Suprapubic skin (tissue), 4 donors: ENCODE measurements at regions not wholly inside any gene's neighbourhood (a gene's known extent, or its start where the extent isn't known, plus 50 kb on each side); places are given as distances from the start of the nearest gene placed in this dataset.

Experiments
- CTCF ChIP-seq, 2 donors: fragments of 200-600 bp in 1 of 2; fragments of 450-650 bp in 1 of 2; sonication (generic) in 1 of 2; IDR thresholded peaks; one replicate each; pipeline ENCODE4 v1.5.1; 2016 to 2019; ENCODE audit warnings: antibody characterized with exemption in 2 of 2, mild to moderate bottlenecking in 1 of 2, moderate library complexity in 1 of 2
- EP300 ChIP-seq: sonication (generic); formaldehyde crosslinking; IDR thresholded peaks from one replicate; pipeline ENCODE4 v1.6.1; 2017; ENCODE audit warnings: antibody characterized with exemption
- POLR2A ChIP-seq, 2 donors: fragments of 450-650 bp; IDR thresholded peaks; one replicate each; pipeline ENCODE4 v1.6.1; 2017; ENCODE audit warnings: antibody characterized with exemption in 2 of 2, mild to moderate bottlenecking in 2 of 2, moderate library complexity in 2 of 2
- POLR2AphosphoS5 ChIP-seq, 3 donors: sonication (generic); formaldehyde crosslinking; IDR thresholded peaks; one replicate each; pipeline ENCODE4 v1.6.1; 2017; ENCODE audit warnings: antibody characterized with exemption in 3 of 3

GRCh38 chr1:65554829-65555228, 134.4 kb downstream of the LEPR start:
- TF ChIP-seq CTCF (IDR thresholded peaks at IDR 0.05): no peak
- TF ChIP-seq EP300: no peak
- TF ChIP-seq POLR2AphosphoS5 (IDR thresholded peaks at IDR 0.05): no peak
- no peak for TF ChIP-seq POLR2A (IDR thresholded peaks at IDR 0.05)
